ENCODE measurements at regions not wholly inside any gene's neighbourhood (a gene's known extent, or its start where the extent isn't known, plus 50 kb on each side); places are given as distances from the start of the nearest gene placed in this dataset.

- no peak for DNase-seq (ENCODE audit: low read depth in 1 of 2, low spot score in 1 of 2)
- no peak overlapping the region for H3K27ac ChIP-seq
- H3K4me1 ChIP-seq (ENCODE audit: low read depth): no peaks in the 10 kb centered on the region
- no peak overlapping the region for H3K4me3 ChIP-seq
- no peaks in the 10 kb centered on the region for H3K36me3 ChIP-seq
- H3K9me3 ChIP-seq (ENCODE audit: low read depth): no peaks in the 10 kb centered on the region
- TF ChIP-seq, protein P1, sequence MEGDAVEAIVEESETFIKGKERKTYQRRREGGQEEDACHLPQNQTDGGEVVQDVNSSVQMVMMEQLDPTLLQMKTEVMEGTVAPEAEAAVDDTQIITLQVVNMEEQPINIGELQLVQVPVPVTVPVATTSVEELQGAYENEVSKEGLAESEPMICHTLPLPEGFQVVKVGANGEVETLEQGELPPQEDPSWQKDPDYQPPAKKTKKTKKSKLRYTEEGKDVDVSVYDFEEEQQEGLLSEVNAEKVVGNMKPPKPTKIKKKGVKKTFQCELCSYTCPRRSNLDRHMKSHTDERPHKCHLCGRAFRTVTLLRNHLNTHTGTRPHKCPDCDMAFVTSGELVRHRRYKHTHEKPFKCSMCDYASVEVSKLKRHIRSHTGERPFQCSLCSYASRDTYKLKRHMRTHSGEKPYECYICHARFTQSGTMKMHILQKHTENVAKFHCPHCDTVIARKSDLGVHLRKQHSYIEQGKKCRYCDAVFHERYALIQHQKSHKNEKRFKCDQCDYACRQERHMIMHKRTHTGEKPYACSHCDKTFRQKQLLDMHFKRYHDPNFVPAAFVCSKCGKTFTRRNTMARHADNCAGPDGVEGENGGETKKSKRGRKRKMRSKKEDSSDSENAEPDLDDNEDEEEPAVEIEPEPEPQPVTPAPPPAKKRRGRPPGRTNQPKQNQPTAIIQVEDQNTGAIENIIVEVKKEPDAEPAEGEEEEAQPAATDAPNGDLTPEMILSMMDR (IDR thresholded peaks at IDR 0.05; ENCODE audit: low read depth, low read length): no peak
- H3K27me3 ChIP-seq: no peaks in the 10 kb centered on the region
Measured at GRCh38 chr6:120058410-120058809, 708.8 kb upstream of the MAN1A1 start.

DNA sequence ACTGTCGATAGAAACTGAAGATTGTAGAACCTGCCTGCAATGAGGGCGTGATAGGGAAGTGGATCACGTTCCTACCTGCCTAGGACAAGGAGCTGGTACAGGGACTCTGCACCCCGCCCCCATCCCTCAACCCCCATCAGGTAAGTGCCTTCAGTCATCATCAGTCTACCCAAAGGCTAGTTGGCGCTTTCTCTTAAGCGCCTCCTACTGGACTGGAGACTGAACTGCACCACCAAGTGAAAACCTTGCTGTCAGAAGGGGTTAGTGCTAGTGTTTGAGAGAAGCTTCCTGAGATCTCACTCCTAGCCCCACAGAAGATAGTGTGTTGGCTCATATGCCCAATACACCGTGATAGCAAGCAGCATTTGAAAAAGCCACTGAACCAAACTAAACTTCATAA lies 706.5 kb upstream of the MAN1A1 start:
- Histone ChIP-seq H3K4me1 (ENCODE audit: low read depth) (no peaks in the 10 kb centered on the region), H3K27me3 (no peaks in the 10 kb centered on the region), H3K4me3 (no peak overlapping the region), H3K36me3 (no peaks in the 10 kb centered on the region), H3K27ac (no peak overlapping the region), H3K9me3 (ENCODE audit: low read depth) (no peaks in the 10 kb centered on the region)
- TF ChIP-seq, protein P1 (IDR thresholded peaks at IDR 0.05; ENCODE audit: low read depth, low read length): peak; percentile 20
- DNase-seq (ENCODE audit: low read depth in 1 of 2, low spot score in 1 of 2): no peak

GRCh38 chr6:120055071-120055470 lies 705.5 kb upstream of the MAN1A1 start:
- TF ChIP-seq, protein P1 (IDR thresholded peaks at IDR 0.05; ENCODE audit: low read depth, low read length): no peak
- H3K36me3 ChIP-seq: no peaks in the 10 kb centered on the region
- H3K27ac ChIP-seq: no peak overlapping the region
- DNase-seq (ENCODE audit: low read depth in 1 of 2, low spot score in 1 of 2): no peak
- H3K27me3 ChIP-seq: no peaks in the 10 kb centered on the region
- no peaks in the 10 kb centered on the region for H3K9me3 ChIP-seq (ENCODE audit: low read depth)
- H3K4me3 ChIP-seq: no peak overlapping the region
- no peaks in the 10 kb centered on the region for H3K4me1 ChIP-seq (ENCODE audit: low read depth)

DNA sequence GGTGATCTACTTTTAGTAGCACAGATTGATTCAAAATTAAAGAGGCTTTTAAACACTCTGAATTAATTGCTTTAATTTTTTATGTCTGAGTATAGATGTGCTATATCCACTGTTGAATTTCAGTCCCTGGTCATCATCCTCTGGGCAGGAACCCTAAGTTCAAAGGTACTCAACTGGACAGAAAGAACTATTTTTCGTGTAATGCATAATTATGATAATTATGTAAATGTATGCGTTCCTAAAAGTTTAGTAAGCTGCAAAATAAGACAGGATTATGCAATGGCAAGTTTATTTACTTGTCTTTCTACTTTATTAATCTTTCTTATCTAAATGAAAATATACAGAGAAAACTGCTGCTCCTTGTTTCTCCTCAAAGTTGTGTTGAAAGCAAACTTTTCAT lies 690.1 kb upstream of the MAN1A1 start:
- DNase-seq (ENCODE audit: low read depth in 1 of 2, low spot score in 1 of 2): no peak
- H3K27me3 ChIP-seq: peaks cover 54% of the 10 kb centered on the region
- H3K27ac ChIP-seq: no peak overlapping the region
- no peak overlapping the region for H3K4me3 ChIP-seq
- no peaks in the 10 kb centered on the region for H3K9me3 ChIP-seq (ENCODE audit: low read depth)
- TF ChIP-seq, protein P1 (IDR thresholded peaks at IDR 0.05; ENCODE audit: low read depth, low read length): no peak
- peaks cover 4% of the 10 kb centered on the region for H3K4me1 ChIP-seq (ENCODE audit: low read depth)
- H3K36me3 ChIP-seq: no peaks in the 10 kb centered on the region

DNA sequence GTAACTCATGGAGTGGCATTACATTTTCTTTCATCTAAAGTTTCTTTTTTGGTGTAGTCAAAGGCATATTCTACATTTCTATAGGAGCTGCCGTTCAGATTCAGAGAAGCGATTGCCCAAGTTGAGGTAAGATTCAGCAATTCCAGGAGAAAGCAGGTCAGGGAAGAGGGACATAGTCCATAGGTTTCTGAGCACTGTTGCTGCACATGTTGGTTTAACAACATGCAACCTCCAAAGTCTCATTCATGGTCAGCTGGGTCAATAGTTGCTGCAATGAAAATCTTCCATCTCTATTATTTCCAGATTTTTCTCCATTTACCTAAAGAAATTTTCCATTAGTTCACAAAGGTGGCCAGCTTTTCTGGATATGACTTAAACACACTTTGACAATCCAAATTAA lies 682.3 kb upstream of the MAN1A1 start:
- H3K27me3 ChIP-seq: peaks cover 26% of the 10 kb centered on the region
- H3K4me1 ChIP-seq (ENCODE audit: low read depth): peaks cover 1% of the 10 kb centered on the region
- no peaks in the 10 kb centered on the region for H3K9me3 ChIP-seq (ENCODE audit: low read depth)
- TF ChIP-seq, protein P1 (IDR thresholded peaks at IDR 0.05; ENCODE audit: low read depth, low read length): no peak
- H3K36me3 ChIP-seq: no peaks in the 10 kb centered on the region
- H3K4me3 ChIP-seq: no peak overlapping the region
- no peak for DNase-seq (ENCODE audit: low read depth in 1 of 2, low spot score in 1 of 2)
- H3K27ac ChIP-seq: no peak overlapping the region

GRCh38 chr6:120026791-120027190 lies 677.2 kb upstream of the MAN1A1 start:
- no peaks in the 10 kb centered on the region for H3K9me3 ChIP-seq (ENCODE audit: low read depth)
- no peak overlapping the region for H3K27ac ChIP-seq
- no peaks in the 10 kb centered on the region for H3K4me1 ChIP-seq (ENCODE audit: low read depth)
- H3K27me3 ChIP-seq: peaks cover 9% of the 10 kb centered on the region
- H3K4me3 ChIP-seq: no peak overlapping the region
- no peak for DNase-seq (ENCODE audit: low read depth in 1 of 2, low spot score in 1 of 2)
- TF ChIP-seq, protein P1 (IDR thresholded peaks at IDR 0.05; ENCODE audit: low read depth, low read length): no peak
- no peaks in the 10 kb centered on the region for H3K36me3 ChIP-seq

All from cardiac muscle cell (in vitro differentiated cells and primary cell).